H1 (cell line): ENCODE measurements at regions not wholly inside any gene's neighbourhood (a gene's known extent, or its start where the extent isn't known, plus 50 kb on each side); places are given as distances from the start of the nearest gene placed in this dataset.

Source experiments
- CTCF ChIA-PET: fragments of 300-600 bp; sonication (Branson Sonifier 250); formaldehyde crosslinking; loops from one replicate; lab custom pipeline; 2021; ENCODE audit not compliant: partially characterized antibody; lab: Charles Lee
- POLR2A ChIA-PET: fragments of 300-600 bp; sonication (Branson Sonifier 250); formaldehyde crosslinking; loops from one replicate; lab custom pipeline; 2021; ENCODE audit warnings: inconsistent platforms; ENCODE audit not compliant: partially characterized antibody; lab: Charles Lee
- DNase-seq, 2 experiments: peaks; one replicate each; pipeline versions ENCODE4 v3.0.0 to v3.0.0-alpha.2; 2010 to 2022; ENCODE audit warnings: low spot score in 2 of 2, low read depth in 1 of 2, mixed read lengths in 1 of 2
- FAIRE-seq: peaks from 2 replicates; lab custom pipeline; 2011; peaks lifted over from hg19 to GRCh38; lab: Jason Lieb, UNC
- H2AFZ ChIP-seq: 2 replicates; pipeline ENCODE4 v1.8.1; 2012; ENCODE audit warnings: low read length, inconsistent platforms
- H2AK5ac ChIP-seq: 2 replicates; pipeline ENCODE4 v1.6.1; 2013; ENCODE audit warnings: low read depth, low read length
- H2BK120ac ChIP-seq: replicated peaks from 2 replicates; pipeline ENCODE3; 2013; ENCODE audit warnings: low read depth, low read length, inconsistent platforms
- H2BK12ac ChIP-seq: 2 replicates; pipeline ENCODE4 v1.6.1; 2013; ENCODE audit warnings: low read depth, low read length
- H2BK15ac ChIP-seq: 2 replicates; pipeline ENCODE4 v1.6.1; 2013; ENCODE audit warnings: low read length
- H2BK20ac ChIP-seq: 2 replicates; pipeline ENCODE4 v1.6.1; 2013; ENCODE audit warnings: low read length
- H2BK5ac ChIP-seq: 2 replicates; pipeline ENCODE4 v1.6.1; 2013; ENCODE audit warnings: low read depth, low read length
- H3K14ac ChIP-seq: 2 replicates; pipeline ENCODE4 v1.6.1; 2013; ENCODE audit warnings: inconsistent platforms; ENCODE audit not compliant: insufficient read length
- H3K18ac ChIP-seq: 2 replicates; pipeline ENCODE4 v1.6.1; 2013; ENCODE audit warnings: low read length; ENCODE audit errors: extremely low read depth
- H3K23ac ChIP-seq: 2 replicates; pipeline ENCODE4 v1.6.1; 2013; ENCODE audit warnings: inconsistent platforms; ENCODE audit not compliant: insufficient read length
- H3K23me2 ChIP-seq: 2 replicates; pipeline ENCODE4 v1.6.1; 2013; ENCODE audit warnings: low read depth, low read length
- H3K27ac ChIP-seq: 2 replicates; pipeline ENCODE4 v1.6.1; 2011; ENCODE audit warnings: low read depth, low read length, inconsistent platforms
- H3K27me3 ChIP-seq, 4 experiments: replicated peaks in 1 of 4; 1 replicate in 1 of 4; 2 replicates in 3 of 4; pipeline versions ENCODE4 v1.6.1 to v1.8.1; 2011 to 2013; ENCODE audit warnings: low read length in 3 of 4, mild to moderate bottlenecking in 3 of 4, inconsistent platforms in 2 of 4, mixed read lengths in 2 of 4, moderate library complexity in 1 of 4; ENCODE audit not compliant: control insufficient read depth in 3 of 4, insufficient read depth in 3 of 4; ENCODE audit errors: extremely low read depth in 1 of 4
- H3K36me3 ChIP-seq, 4 experiments: 2 replicates each; pipeline versions ENCODE4 v1.6.1 to v1.8.1; 2011 to 2013; ENCODE audit warnings: mild to moderate bottlenecking in 4 of 4, low read length in 3 of 4, moderate library complexity in 2 of 4, control low read depth in 1 of 4, inconsistent platforms in 1 of 4; ENCODE audit not compliant: insufficient read depth in 4 of 4, control insufficient read depth in 2 of 4
- H3K4ac ChIP-seq: replicated peaks from 2 replicates; pipeline ENCODE3; 2013; ENCODE audit warnings: low read length, low read depth, mixed read lengths, inconsistent platforms; ENCODE audit not compliant: insufficient read length
- H3K4me1 ChIP-seq, 4 experiments: replicated peaks in 1 of 4; 1 replicate in 1 of 4; 2 replicates in 3 of 4; pipeline versions ENCODE4 v1.6.1 to v1.8.1; 2011 to 2013; ENCODE audit warnings: low read length in 3 of 4, inconsistent platforms in 2 of 4, mixed read lengths in 1 of 4; ENCODE audit not compliant: insufficient read depth in 4 of 4, control insufficient read depth in 3 of 4
- H3K4me2 ChIP-seq, 2 experiments: 2 replicates each; pipeline versions ENCODE4 v1.6.1 to v1.8.1; 2011 to 2013; ENCODE audit warnings: low read depth in 2 of 2, low read length in 2 of 2, control low read depth in 1 of 2, inconsistent platforms in 1 of 2, mild to moderate bottlenecking in 1 of 2; ENCODE audit not compliant: insufficient read depth in 1 of 2
- H3K4me3 ChIP-seq, 4 experiments: fragments of 200-600, 300-600 bp in 1 of 4; sonication (generic), shearing (Covaris generic), sonication (Bioruptor Twin) in 1 of 4; 2 replicates each; pipeline versions ENCODE4 v1.5.1 to v1.8.1; 2011 to 2016; ENCODE audit warnings: low read length in 4 of 4, low read depth in 3 of 4, control low read depth in 2 of 4, inconsistent platforms in 2 of 4, mild to moderate bottlenecking in 2 of 4, mixed read lengths in 1 of 4, moderate library complexity in 1 of 4; ENCODE audit not compliant: insufficient read depth in 2 of 4; ENCODE audit errors: extremely low read depth in 1 of 4
- H3K56ac ChIP-seq: replicated peaks from 2 replicates; pipeline ENCODE3; 2013; ENCODE audit warnings: low read depth, mild to moderate bottlenecking, mixed read lengths, low read length, inconsistent platforms; ENCODE audit not compliant: insufficient read length
- H3K79me1 ChIP-seq: 2 replicates; pipeline ENCODE4 v1.6.1; 2013; ENCODE audit warnings: low read depth, low read length, control low read depth
- H3K79me2 ChIP-seq, 2 experiments: 2 replicates each; pipeline versions ENCODE4 v1.6.1 to v1.8.1; 2012 to 2013; ENCODE audit warnings: low read length in 2 of 2, mild to moderate bottlenecking in 2 of 2, inconsistent platforms in 1 of 2; ENCODE audit not compliant: insufficient read depth in 2 of 2, control insufficient read depth in 1 of 2
- H3K9ac ChIP-seq, 4 experiments: replicated peaks in 1 of 4; 1 replicate in 1 of 4; 2 replicates in 3 of 4; pipeline versions ENCODE4 v1.6.1 to v1.8.1; 2011 to 2013; ENCODE audit warnings: low read depth in 3 of 4, low read length in 3 of 4, control low read depth in 2 of 4, mild to moderate bottlenecking in 2 of 4, moderate library complexity in 2 of 4, inconsistent platforms in 1 of 4; ENCODE audit errors: extremely low read depth in 1 of 4
- H3K9me3 ChIP-seq, 2 experiments: 2 replicates each; pipeline versions ENCODE4 v1.6.1 to v1.8.1; 2012 to 2013; ENCODE audit warnings: mild to moderate bottlenecking in 2 of 2, moderate library complexity in 2 of 2, control low read depth in 1 of 2, inconsistent platforms in 1 of 2, low read depth in 1 of 2, low read length in 1 of 2, mixed read lengths in 1 of 2; ENCODE audit not compliant: insufficient read depth in 2 of 2
- H4K20me1 ChIP-seq, 2 experiments: replicated peaks in 1 of 2; 2 replicates each; pipeline versions ENCODE3 to v1.8.1; 2011 to 2013; ENCODE audit warnings: inconsistent platforms in 2 of 2, low read length in 2 of 2, mild to moderate bottlenecking in 1 of 2; ENCODE audit not compliant: insufficient read depth in 2 of 2, control insufficient read depth in 1 of 2
- H4K5ac ChIP-seq: 2 replicates; pipeline ENCODE4 v1.6.1; 2013; ENCODE audit warnings: low read length, low read depth, mixed read lengths, inconsistent platforms; ENCODE audit not compliant: insufficient read length
- H4K8ac ChIP-seq: 2 replicates; pipeline ENCODE4 v1.8.0; 2013; ENCODE audit warnings: mild to moderate bottlenecking, moderate library complexity, low read length, inconsistent platforms; ENCODE audit not compliant: insufficient read depth; ENCODE audit errors: extremely low read depth
- H4K91ac ChIP-seq: replicated peaks from 2 replicates; pipeline ENCODE3; 2013; ENCODE audit warnings: low read length, mixed read lengths, inconsistent platforms; ENCODE audit not compliant: insufficient read length
- BRCA1 ChIP-seq: IDR thresholded peaks from 2 replicates; pipeline ENCODE4 v1.6.1; 2012; ENCODE audit warnings: low read depth, low read length, improper control_type of control experiment
- CEBPB ChIP-seq: IDR thresholded peaks from 2 replicates; pipeline ENCODE4 v1.6.1; 2012; ENCODE audit warnings: low read depth, low read length
- CHD1 ChIP-seq: IDR thresholded peaks from 2 replicates; pipeline ENCODE4 v1.6.1; 2012; ENCODE audit warnings: low read depth, low read length, improper control_type of control experiment
- CTBP2 ChIP-seq: IDR thresholded peaks from 2 replicates; pipeline ENCODE4 v1.7.0; 2011; ENCODE audit warnings: borderline replicate concordance, mild to moderate bottlenecking, moderate library complexity, mixed read lengths, low read length; ENCODE audit not compliant: insufficient read depth, insufficient read length
- FOSL1 ChIP-seq: IDR thresholded peaks from 2 replicates; pipeline ENCODE4 v1.6.1; 2011; ENCODE audit warnings: mild to moderate bottlenecking, low read depth, low read length, moderate library complexity; ENCODE audit not compliant: insufficient read depth
- HDAC6 ChIP-seq: IDR thresholded peaks from one replicate; pipeline ENCODE4 v1.7.1; 2012; ENCODE audit warnings: low read depth, mild to moderate bottlenecking, inconsistent platforms, low read length, moderate library complexity
- POU5F1 ChIP-seq: IDR thresholded peaks from 2 replicates; pipeline ENCODE4 v1.6.1; 2011; ENCODE audit warnings: low read depth, mild to moderate bottlenecking, low read length, moderate library complexity
- RAD21 ChIP-seq, 2 experiments: IDR thresholded peaks in 1 of 2; conservative IDR thresholded peaks in 1 of 2; 2 replicates each; pipeline ENCODE4 v1.6.1; 2011; ENCODE audit warnings: low read depth in 2 of 2, low read length in 2 of 2, improper control_type of control experiment in 1 of 2, inconsistent platforms in 1 of 2, mild to moderate bottlenecking in 1 of 2, moderate library complexity in 1 of 2
- RNF2 ChIP-seq: fragments of 200-900, 300-1000 bp; sonication (generic); IDR thresholded peaks from 2 replicates; pipeline ENCODE4 v1.7.1; 2016; ENCODE audit warnings: borderline replicate concordance, low read depth, mild to moderate bottlenecking, antibody characterized with exemption, low read length; ENCODE audit not compliant: poor library complexity, severe bottlenecking; ENCODE audit errors: missing control alignments
- SIN3A ChIP-seq, 2 experiments: IDR thresholded peaks in 1 of 2; conservative IDR thresholded peaks in 1 of 2; 2 replicates each; pipeline ENCODE4 v1.6.1; 2011 to 2012; ENCODE audit warnings: low read length in 2 of 2, improper control_type of control experiment in 1 of 2, low read depth in 1 of 2, mild to moderate bottlenecking in 1 of 2
- SP1 ChIP-seq: IDR thresholded peaks from 2 replicates; pipeline ENCODE4 v1.6.1; 2011; ENCODE audit warnings: low read depth, low read length
- TCF12 ChIP-seq: IDR thresholded peaks from 2 replicates; pipeline ENCODE4 v1.6.1; 2011; ENCODE audit warnings: low read depth, mild to moderate bottlenecking, low read length
- WGBS, 2 experiments: shearing (Covaris generic) in 1 of 2; methylation state at CpG; one replicate each; pipeline versions ENCODE4 v1.1.6 to v1.1.7; 2013 to 2015; ENCODE audit warnings: low lambda C conversion rate in 2 of 2, mixed read lengths in 2 of 2, inconsistent platforms in 1 of 2, low coverage in 1 of 2, missing lambda C conversion rate in 1 of 2; ENCODE audit not compliant: insufficient replicate concordance in 2 of 2, insufficient coverage in 1 of 2, insufficient read length in 1 of 2; ENCODE audit errors: extremely low coverage in 1 of 2, missing lambda C conversion rate in 1 of 2; 5-methylcytosine and 5-hydroxymethylcytosine counted together
- TF ChIP-seq, protein P1 (sequence below): IDR thresholded peaks from 2 replicates; pipeline ENCODE4 v1.6.1; 2011; ENCODE audit warnings: low read length, improper control_type of control experiment

DNA sequence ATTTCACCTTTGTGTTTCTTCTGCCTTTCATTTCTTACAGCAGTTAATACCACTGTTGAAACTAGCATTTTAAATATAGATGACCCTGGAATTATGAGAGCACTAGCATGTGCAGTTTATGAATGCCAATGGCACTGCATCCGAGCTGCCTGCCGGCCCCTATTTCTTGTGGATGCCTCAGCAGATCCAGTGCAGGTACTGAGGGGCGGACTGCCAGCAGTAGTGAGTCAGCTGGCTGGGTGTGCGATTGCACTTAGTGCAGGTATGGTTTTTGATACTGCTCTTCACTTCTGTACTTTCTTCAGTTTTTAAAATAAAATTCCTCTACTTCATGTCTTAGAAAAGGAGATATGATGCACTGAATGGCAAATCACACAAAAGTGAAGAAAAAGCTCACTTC is 453.0 kb downstream of the DIPK2A start:
- no peak overlapping the region for H4K5ac ChIP-seq
- POLR2A ChIA-PET, result no interaction called here
- no peak overlapping the region for H4K91ac ChIP-seq
- no peak overlapping the region for H3K18ac ChIP-seq
- H2BK120ac ChIP-seq, result no peak overlapping the region
- no peak overlapping the region; the same call in 1 of the 2 replicates for H4K8ac ChIP-seq
- no peak overlapping the region for H2BK5ac ChIP-seq
- H3K9ac ChIP-seq, result no peak overlapping the region
- H3K4me1 ChIP-seq, result peaks cover 0 to 2% (median 0%) of the 10 kb centered on the region in 4 experiments; a peak in 1 of 7 replicates
- no peak overlapping the region for H3K4me2 ChIP-seq
- no peak overlapping the region for H3K56ac ChIP-seq
- no peak for FAIRE-seq
- H3K27ac ChIP-seq, result no peak overlapping the region
- H3K9me3 ChIP-seq, result no peaks in the 10 kb centered on the region; a peak in 1 of 4 replicates
- H3K4ac ChIP-seq, result no peak overlapping the region
- no peak overlapping the region for H2BK12ac ChIP-seq
- no peak overlapping the region for H2BK20ac ChIP-seq
- no peaks in the 10 kb centered on the region for H3K79me1 ChIP-seq
- no peaks in the 10 kb centered on the region for H3K79me2 ChIP-seq
- H2AK5ac ChIP-seq, result no peak overlapping the region
- H3K14ac ChIP-seq, result no peak overlapping the region
- WGBS, 2 experiments, result 98% methylated on average over 4 of the region's 4 CpGs; no CpG with 5 or more reads in 1 of the 2 experiments
- no peak overlapping the region for H3K4me3 ChIP-seq
- no peak overlapping the region for H3K23ac ChIP-seq
- CTCF ChIA-PET, result no interaction called here
- H4K20me1 ChIP-seq, result no peaks in the 10 kb centered on the region
- DNase-seq, result no peak
- H3K36me3 ChIP-seq, result no peaks in the 10 kb centered on the region
- no peaks in the 10 kb centered on the region for H3K27me3 ChIP-seq
- no peak overlapping the region for H2BK15ac ChIP-seq
- H2AFZ ChIP-seq, result no peak overlapping the region
- H3K23me2 ChIP-seq, result no peaks in the 10 kb centered on the region
- no peak for TF ChIP-seq CEBPB
- TF ChIP-seq POU5F1, result no peak
- no peak for TF ChIP-seq BRCA1
- no peak for TF ChIP-seq RAD21 (IDR thresholded peaks at IDR 0.05 in 1 of 2, conservative IDR thresholded peaks at IDR 0.05 in 1 of 2; ENCODE audit: low read depth in 2 of 2, low read length in 2 of 2)
- TF ChIP-seq CHD1, result no peak
- TF ChIP-seq RNF2, result no peak
- no peak for TF ChIP-seq FOSL1
- TF ChIP-seq SP1, result no peak
- TF ChIP-seq, protein P1, sequence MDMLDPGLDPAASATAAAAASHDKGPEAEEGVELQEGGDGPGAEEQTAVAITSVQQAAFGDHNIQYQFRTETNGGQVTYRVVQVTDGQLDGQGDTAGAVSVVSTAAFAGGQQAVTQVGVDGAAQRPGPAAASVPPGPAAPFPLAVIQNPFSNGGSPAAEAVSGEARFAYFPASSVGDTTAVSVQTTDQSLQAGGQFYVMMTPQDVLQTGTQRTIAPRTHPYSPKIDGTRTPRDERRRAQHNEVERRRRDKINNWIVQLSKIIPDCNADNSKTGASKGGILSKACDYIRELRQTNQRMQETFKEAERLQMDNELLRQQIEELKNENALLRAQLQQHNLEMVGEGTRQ, result no peak
- TF ChIP-seq HDAC6, result no peak
- TF ChIP-seq TCF12, result no peak
- no peak for TF ChIP-seq CTBP2
- no peak for TF ChIP-seq SIN3A (conservative IDR thresholded peaks at IDR 0.05 in 1 of 2, IDR thresholded peaks at IDR 0.05 in 1 of 2; ENCODE audit: low read depth in 1 of 2, low read length in 2 of 2)
